ENCODE measurements at regions not wholly inside any gene's neighbourhood (a gene's known extent, or its start where the extent isn't known, plus 50 kb on each side); places are given as distances from the start of the nearest gene placed in this dataset.

GRCh38 chr9:7304627-7304995 lies 495.0 kb downstream of the DMAC1 start:
- DNase-seq (ENCODE audit: low read depth in 2 of 2) = no peak

- no peak for DNase-seq (ENCODE audit: low read depth in 2 of 2)
Observed at GRCh38 chr9:7303907-7304626, 495.5 kb downstream of the DMAC1 start.

- DNase-seq (ENCODE audit: low read depth in 2 of 2) = no peak
Observed at GRCh38 chr9:7300484-7300883, 499.1 kb downstream of the DMAC1 start.

GRCh38 chr9:7298123-7298522 lies 501.5 kb downstream of the DMAC1 start:
- DNase-seq (ENCODE audit: low read depth in 2 of 2) = no peak

- no peak for DNase-seq (ENCODE audit: low read depth in 2 of 2)
Observed at GRCh38 chr9:7297521-7297920, 502.1 kb downstream of the DMAC1 start.

- DNase-seq (ENCODE audit: low read depth in 2 of 2) = no peak
Observed at GRCh38 chr9:7293091-7293490, 506.5 kb downstream of the DMAC1 start.

- DNase-seq (ENCODE audit: low read depth in 2 of 2) = no peak
Observed at GRCh38 chr9:7289773-7290172, 509.8 kb downstream of the DMAC1 start.

- no peak for DNase-seq (ENCODE audit: low read depth in 2 of 2)
Observed at GRCh38 chr9:7287986-7288385, 511.6 kb downstream of the DMAC1 start.

GRCh38 chr9:7287065-7287464 lies 512.5 kb downstream of the DMAC1 start:
- DNase-seq (ENCODE audit: low read depth in 2 of 2) = no peak

GRCh38 chr9:7286101-7286500 lies 513.5 kb downstream of the DMAC1 start:
- DNase-seq (ENCODE audit: low read depth in 2 of 2) = no peak

GRCh38 chr9:7285199-7285598 lies 514.4 kb downstream of the DMAC1 start:
- DNase-seq (ENCODE audit: low read depth in 2 of 2) = no peak

GRCh38 chr9:7284517-7284916 lies 515.1 kb downstream of the DMAC1 start:
- no peak for DNase-seq (ENCODE audit: low read depth in 2 of 2)

GRCh38 chr9:7284117-7284516 lies 515.5 kb downstream of the DMAC1 start:
- no peak for DNase-seq (ENCODE audit: low read depth in 2 of 2)

GRCh38 chr9:7273575-7273974 lies 515.8 kb downstream of the KDM4C start:
- DNase-seq (ENCODE audit: low read depth in 2 of 2) = peak in 1 of 2 experiments; percentile 5

GRCh38 chr9:7266911-7267595 lies 509.3 kb downstream of the KDM4C start:
- DNase-seq (ENCODE audit: low read depth in 2 of 2) = no peak

- DNase-seq (ENCODE audit: low read depth in 2 of 2) = no peak
Observed at GRCh38 chr9:7265181-7265580, 507.4 kb downstream of the KDM4C start.

- DNase-seq (ENCODE audit: low read depth in 2 of 2) = no peak
Observed at GRCh38 chr9:7259544-7260241, 501.9 kb downstream of the KDM4C start.

- no peak for DNase-seq (ENCODE audit: low read depth in 2 of 2)
Observed at GRCh38 chr9:7258688-7259396, 501.1 kb downstream of the KDM4C start.

GRCh38 chr9:7246917-7247522 lies 489.2 kb downstream of the KDM4C start:
- DNase-seq (ENCODE audit: low read depth in 2 of 2) = no peak

- no peak for DNase-seq (ENCODE audit: low read depth in 2 of 2)
Observed at GRCh38 chr9:7245976-7246580, 488.3 kb downstream of the KDM4C start.

GRCh38 chr9:7243838-7244237 lies 486.1 kb downstream of the KDM4C start:
- DNase-seq (ENCODE audit: low read depth in 2 of 2) = no peak

Data from fibroblast of skin of left quadriceps (primary cell).